Esophagus (tissue), 2 donors: ENCODE measurements at regions not wholly inside any gene's neighbourhood (a gene's known extent, or its start where the extent isn't known, plus 50 kb on each side); places are given as distances from the start of the nearest gene placed in this dataset.

Experiments
- H3K27ac ChIP-seq, 2 donors: one replicate each; pipeline ENCODE4 v1.5.1; 2013; ENCODE audit warnings: low read depth in 2 of 2, mild to moderate bottlenecking in 2 of 2, inconsistent platforms in 1 of 2, low read length in 1 of 2, moderate library complexity in 1 of 2
- H3K27me3 ChIP-seq, 2 donors: one replicate each; pipeline ENCODE4 v1.6.1; 2013; ENCODE audit warnings: low read length in 2 of 2, control low read depth in 1 of 2, mild to moderate bottlenecking in 1 of 2; ENCODE audit not compliant: insufficient read depth in 2 of 2, control insufficient read depth in 1 of 2
- H3K36me3 ChIP-seq, 2 donors: one replicate each; pipeline ENCODE4 v1.6.1; 2013; ENCODE audit warnings: low read length in 1 of 2; ENCODE audit not compliant: control insufficient read depth in 2 of 2, insufficient read depth in 2 of 2
- H3K4me1 ChIP-seq, 2 donors: one replicate each; pipeline ENCODE4 v1.6.1; 2013; ENCODE audit warnings: low read length in 1 of 2; ENCODE audit not compliant: control insufficient read depth in 2 of 2, insufficient read depth in 2 of 2
- H3K4me3 ChIP-seq, 2 donors: one replicate each; pipeline ENCODE4 v1.5.1; 2013; ENCODE audit warnings: low read length in 2 of 2, mild to moderate bottlenecking in 2 of 2, low read depth in 1 of 2, moderate library complexity in 1 of 2
- H3K9me3 ChIP-seq, 2 donors: one replicate each; pipeline ENCODE4 v1.6.1; 2013; ENCODE audit warnings: mild to moderate bottlenecking in 2 of 2, low read depth in 1 of 2, low read length in 1 of 2, moderate library complexity in 1 of 2; ENCODE audit not compliant: control insufficient read depth in 2 of 2, insufficient read depth in 1 of 2
- WGBS, 2 donors: extraction: QIAGEN DNeasy Blood & Tissue Kit; methylation state at CpG; one replicate each; pipeline ENCODE4 v1.1.7; 2013; 5-methylcytosine and 5-hydroxymethylcytosine counted together
- donor health status: healthy with polysubstance abuse.
- donor health status: Bipolar disorder and iron deficiency.

DNA sequence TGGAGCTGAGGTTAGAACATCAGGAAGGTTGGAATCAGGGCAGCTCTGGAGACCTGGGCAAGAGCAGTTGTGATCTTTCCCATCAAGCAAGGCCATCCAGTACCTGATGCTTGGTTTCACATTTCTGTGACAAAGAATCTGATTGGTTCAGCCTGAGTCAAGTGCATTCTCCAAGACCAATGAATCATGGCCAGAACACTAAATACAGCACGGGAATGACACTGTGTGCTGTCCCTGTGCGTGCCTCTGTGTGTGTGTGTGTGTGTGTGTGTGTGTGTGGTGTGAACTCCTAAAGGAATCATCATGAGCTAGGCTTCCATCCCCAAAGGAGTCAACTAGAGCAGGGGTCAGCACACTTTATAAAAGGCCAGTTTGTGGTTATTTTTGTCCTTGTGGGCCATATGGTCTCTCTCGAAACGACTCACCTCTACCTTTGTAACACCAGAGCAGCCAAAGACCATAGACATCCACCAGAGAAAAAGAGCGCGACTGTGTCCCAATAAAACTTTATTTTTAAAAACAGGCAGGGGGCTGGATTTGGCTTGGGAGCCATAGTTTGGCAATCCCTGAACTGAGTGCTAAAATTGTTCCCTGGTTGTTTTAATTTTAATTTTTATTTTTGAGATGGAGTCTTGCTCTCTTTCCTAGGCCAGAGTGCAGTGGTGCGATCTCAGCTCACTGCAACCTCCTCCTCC is 99.7 kb downstream of the INHBB start:
- WGBS, 2 donors, result 81 to 90% methylated on average over 7 of the region's 7 CpGs
- H3K27me3 ChIP-seq, result peaks cover 0 to 3% of the 10 kb centered on the region in 2 donors
- peaks cover 0 to 3% of the 10 kb centered on the region in 2 donors for H3K9me3 ChIP-seq
- H3K4me1 ChIP-seq, result peaks cover 2 to 5% of the 10 kb centered on the region in 2 donors
- no peak overlapping the region for H3K27ac ChIP-seq
- H3K36me3 ChIP-seq, result no peaks in the 10 kb centered on the region
- H3K4me3 ChIP-seq, result no peak overlapping the region

DNA sequence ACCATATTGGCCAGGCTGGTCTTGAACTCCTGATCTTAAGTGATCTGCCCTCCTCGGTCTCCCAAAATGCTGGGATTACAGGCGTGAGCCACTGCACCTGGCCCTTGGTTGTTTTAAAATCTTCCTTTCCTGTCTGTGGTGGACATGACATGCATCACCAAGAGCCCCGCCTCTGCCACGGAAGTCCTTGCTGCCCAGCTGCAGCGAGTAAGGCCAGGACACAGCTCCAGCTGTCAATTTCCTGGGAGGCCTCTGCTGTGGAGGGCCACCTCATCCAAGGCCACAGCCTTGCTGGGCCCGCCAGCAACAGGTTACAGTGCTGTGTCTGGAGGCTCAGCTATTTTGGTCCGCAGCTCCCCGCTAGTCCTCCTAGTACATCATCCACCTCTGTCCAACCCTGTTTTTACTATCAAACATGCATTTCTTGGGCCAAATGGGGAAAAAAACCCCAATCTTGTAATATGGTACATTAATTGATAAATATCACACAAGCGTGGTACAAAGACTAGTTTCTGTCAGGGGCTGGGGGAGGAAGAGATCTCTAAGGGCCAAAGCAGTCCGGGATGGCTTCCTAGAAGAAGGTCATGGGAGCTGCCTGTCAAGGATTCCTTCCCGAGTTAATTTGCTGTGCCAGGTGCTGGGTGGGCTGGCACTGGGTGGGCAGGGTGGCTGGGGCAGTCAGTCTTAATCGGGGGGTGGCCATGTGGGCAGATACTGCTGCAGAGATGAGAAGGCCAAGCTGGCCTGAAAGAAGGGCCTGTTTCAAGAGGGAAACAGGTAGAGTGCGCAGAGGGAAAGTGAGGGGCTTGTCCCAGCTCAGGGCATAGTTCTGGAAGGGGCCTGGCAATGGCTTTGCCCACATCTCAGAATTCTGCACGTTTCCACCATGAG is 100.5 kb downstream of the INHBB start:
- Histone ChIP-seq H3K36me3 (no peaks in the 10 kb centered on the region), H3K4me1 (peaks cover 2 to 5% of the 10 kb centered on the region in 2 donors), H3K27me3 (no peaks in the 10 kb centered on the region), H3K9me3 (peaks cover 0 to 3% of the 10 kb centered on the region in 2 donors), H3K4me3 (no peak overlapping the region), H3K27ac (no peak overlapping the region)
- WGBS, 2 donors, result 78 to 87% methylated on average over 14 of the region's 14 CpGs

DNA sequence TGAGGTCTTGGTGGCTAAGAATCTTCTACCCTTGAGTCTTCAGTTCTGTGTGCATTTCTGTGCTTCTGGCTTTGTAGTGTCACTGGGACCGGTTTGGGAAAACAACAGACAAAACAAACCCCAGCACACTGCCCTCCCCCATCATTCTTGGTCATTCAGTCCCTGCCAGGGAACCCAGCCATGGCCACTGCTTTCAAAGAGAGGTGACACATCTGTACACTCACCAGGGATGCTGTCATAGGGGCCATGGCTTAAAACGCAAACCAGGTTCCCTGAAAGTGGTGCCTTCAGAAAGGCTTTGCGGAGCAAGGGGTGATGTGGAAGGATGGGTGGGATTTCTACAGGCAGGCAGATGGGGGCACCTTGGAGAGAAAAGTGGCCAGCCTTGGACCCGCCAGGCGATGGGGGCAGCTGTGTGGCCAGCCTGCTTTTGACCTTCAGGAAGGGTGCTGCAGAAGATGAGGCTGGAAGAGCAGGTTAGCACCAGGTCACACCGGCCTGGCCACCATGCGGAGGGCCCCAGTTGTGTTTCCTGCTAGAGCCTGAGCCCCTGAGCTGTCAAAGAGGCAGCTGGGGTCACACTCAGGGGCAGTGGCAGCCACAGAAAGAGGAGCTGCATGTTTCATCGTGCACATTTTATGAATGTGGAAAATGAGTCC is 101.3 kb downstream of the INHBB start:
- no peak overlapping the region for H3K4me3 ChIP-seq
- peaks cover 2 to 3% of the 10 kb centered on the region in 2 donors for H3K4me1 ChIP-seq
- H3K36me3 ChIP-seq, result no peaks in the 10 kb centered on the region
- H3K9me3 ChIP-seq, result peaks cover 0 to 3% of the 10 kb centered on the region in 2 donors
- no peak overlapping the region for H3K27ac ChIP-seq
- 87 to 90% methylated on average over 8 of the region's 8 CpGs for WGBS, 2 donors
- H3K27me3 ChIP-seq, result no peaks in the 10 kb centered on the region

DNA sequence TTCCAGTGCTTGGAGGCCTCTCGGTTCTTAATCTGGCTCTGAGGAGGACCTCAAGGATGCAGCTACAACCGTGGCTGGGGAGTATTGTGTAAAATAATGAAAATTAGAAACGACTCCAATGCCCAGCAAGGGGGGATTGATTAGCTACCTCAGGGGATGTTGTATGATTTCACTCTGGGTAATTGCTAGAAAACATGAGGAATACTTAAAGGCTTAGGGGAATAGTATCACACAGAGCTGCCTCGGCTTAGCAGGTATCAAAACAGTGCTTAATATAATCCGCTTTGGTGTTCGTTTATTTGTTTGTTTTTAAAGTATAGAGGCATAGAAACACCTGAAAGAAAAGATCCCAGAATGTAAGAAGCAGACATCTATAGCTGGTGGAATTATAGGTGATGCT is 102.5 kb downstream of the INHBB start:
- Histone ChIP-seq H3K27ac (no peak overlapping the region), H3K36me3 (no peaks in the 10 kb centered on the region), H3K4me1 (no peaks in the 10 kb centered on the region), H3K9me3 (peaks cover 0 to 3% of the 10 kb centered on the region in 2 donors), H3K27me3 (no peaks in the 10 kb centered on the region), H3K4me3 (no peak overlapping the region)
- WGBS, 2 donors, result 79 to 81% methylated on average over 6 of the region's 6 CpGs

DNA sequence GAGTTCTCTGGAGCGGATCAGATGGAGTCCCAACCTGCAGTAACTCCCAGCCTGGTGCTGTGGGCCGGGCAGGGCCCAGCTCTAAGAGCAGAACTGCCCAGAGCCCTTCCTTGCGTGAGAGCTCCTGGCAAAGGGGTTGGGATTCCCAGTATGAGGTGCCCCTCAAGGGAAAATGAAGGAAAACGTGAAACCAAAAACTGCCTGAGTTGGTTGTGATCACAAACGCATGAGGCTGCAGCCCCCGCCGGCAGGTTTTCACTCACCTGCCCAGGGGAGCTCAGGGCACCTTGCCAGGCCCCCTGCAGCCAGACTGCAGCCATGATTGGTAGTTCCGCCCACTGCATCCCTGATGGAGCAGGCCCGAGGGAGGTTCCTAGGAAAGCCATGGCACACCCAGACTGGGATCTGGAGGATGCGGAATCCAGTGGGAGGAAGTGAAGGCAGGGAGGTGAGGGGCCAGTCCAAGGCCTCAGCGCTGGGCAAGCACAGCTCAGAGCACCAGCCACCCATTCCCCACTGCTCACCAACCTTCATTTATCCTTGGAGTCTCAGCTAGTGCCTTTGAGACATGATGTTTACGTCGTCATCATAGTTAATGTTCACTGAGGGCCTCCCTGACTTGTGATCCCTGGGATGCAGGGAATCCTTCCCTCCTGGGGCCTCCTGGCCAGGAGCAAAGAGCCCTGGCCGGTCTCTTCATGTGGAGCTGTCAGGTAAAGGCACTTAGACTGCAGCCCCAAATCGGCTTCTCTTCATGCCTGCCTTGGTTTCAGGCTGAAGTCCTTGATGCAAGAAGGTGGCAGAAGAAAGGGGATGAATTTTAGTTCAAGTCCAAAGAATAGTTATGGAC is 103.2 kb downstream of the INHBB start:
- peaks cover 0 to 3% of the 10 kb centered on the region in 2 donors for H3K9me3 ChIP-seq
- no peaks in the 10 kb centered on the region for H3K27me3 ChIP-seq
- no peak overlapping the region for H3K4me3 ChIP-seq
- no peaks in the 10 kb centered on the region for H3K4me1 ChIP-seq
- H3K27ac ChIP-seq, result no peak overlapping the region
- H3K36me3 ChIP-seq, result no peaks in the 10 kb centered on the region
- WGBS, 2 donors, result 86% methylated on average over 15 of the region's 15 CpGs

DNA sequence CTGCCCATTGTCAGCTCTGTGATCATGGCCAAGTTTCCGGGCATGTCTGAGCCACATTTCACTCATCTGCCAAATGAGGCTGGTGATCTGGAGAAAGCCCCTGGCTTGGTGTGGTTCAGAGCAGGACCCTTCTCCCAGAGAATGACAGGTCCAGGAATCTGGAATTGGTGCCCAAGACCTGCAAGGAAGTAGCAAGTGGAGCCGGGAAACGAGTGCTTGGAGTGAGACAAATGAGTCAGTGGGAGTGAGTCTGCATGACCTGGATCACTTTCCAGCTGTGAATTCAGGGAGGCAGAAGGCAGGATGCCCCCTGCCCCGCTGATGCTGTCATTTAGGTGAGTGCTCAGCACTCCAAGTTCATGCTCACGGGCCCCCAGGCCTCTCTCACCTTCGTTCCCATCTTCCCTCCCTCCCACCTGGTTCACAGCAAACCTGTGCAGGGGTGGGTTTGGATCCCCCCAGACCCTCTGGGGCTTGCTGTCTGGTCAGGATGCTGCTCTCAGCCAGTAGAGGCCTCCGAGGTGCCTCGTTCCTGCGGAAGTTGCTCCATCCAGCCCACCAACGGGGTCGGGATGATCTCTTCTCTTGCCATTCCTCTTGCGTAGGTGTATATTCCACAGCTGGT is 104.4 kb downstream of the INHBB start:
- no peaks in the 10 kb centered on the region for H3K27me3 ChIP-seq
- no peak overlapping the region for H3K27ac ChIP-seq
- H3K36me3 ChIP-seq, result no peaks in the 10 kb centered on the region
- peaks cover 0 to 3% of the 10 kb centered on the region in 2 donors for H3K9me3 ChIP-seq
- H3K4me1 ChIP-seq, result no peaks in the 10 kb centered on the region
- 86 to 88% methylated on average over 12 of the region's 12 CpGs for WGBS, 2 donors
- no peak overlapping the region for H3K4me3 ChIP-seq

DNA sequence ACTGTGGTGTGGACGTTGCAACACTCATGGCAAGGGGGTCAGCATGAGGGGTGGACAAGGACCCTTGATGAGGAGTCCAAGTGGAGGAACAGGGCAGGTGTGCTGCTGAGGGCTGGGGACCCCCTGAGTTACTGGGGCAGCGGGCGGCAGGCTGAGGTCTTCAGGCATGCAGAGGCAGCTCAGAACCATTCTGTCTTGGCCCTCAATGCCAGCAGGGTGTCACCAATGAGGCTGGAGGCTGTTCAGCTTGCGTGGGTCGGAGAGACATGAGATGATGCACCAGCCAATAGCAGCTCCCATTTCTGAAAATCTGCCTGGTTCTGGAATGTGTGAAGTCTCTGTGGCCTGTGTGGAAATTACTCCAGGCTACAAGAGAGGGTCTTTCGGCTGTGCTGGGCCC is 105.4 kb downstream of the INHBB start:
- WGBS, 2 donors, result 88 to 90% methylated on average over 6 of the region's 6 CpGs
- Histone ChIP-seq H3K36me3 (no peaks in the 10 kb centered on the region), H3K27me3 (no peaks in the 10 kb centered on the region), H3K4me1 (no peaks in the 10 kb centered on the region), H3K27ac (no peak overlapping the region), H3K4me3 (no peak overlapping the region), H3K9me3 (peaks cover 0 to 3% of the 10 kb centered on the region in 2 donors)

DNA sequence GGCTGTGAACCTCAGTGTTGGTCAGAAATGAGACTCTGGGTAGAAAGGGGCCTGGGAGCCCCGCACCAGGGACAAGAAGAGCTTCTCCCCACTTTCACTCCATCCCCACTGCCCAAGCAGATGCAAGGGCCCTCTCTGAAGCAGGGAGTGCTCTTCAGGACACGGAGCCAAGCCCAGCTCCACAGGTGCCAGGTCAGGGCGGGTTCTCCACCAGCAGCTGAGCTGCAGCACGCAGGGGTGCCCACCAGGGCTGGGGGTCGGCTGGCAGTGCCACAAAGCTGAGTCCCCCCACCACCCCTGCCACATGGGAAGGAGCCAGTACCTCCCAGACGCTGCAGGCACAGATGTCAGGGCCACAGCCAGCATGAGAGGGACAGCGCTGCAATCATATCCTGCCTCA is 106.2 kb downstream of the INHBB start:
- H3K27me3 ChIP-seq, result no peaks in the 10 kb centered on the region
- 80 to 87% methylated on average over 7 of the region's 7 CpGs for WGBS, 2 donors
- H3K9me3 ChIP-seq, result peaks cover 0 to 7% of the 10 kb centered on the region in 2 donors
- H3K27ac ChIP-seq, result no peak overlapping the region
- no peaks in the 10 kb centered on the region for H3K36me3 ChIP-seq
- H3K4me3 ChIP-seq, result no peak overlapping the region
- no peaks in the 10 kb centered on the region for H3K4me1 ChIP-seq
